ENCODE measurements at regions not wholly inside any gene's neighbourhood (a gene's known extent, or its start where the extent isn't known, plus 50 kb on each side); places are given as distances from the start of the nearest gene placed in this dataset.

- DNase-seq (ENCODE audit: low read depth), result no peak
- TF ChIP-seq CTCF (conservative IDR thresholded peaks at IDR 0.05; ENCODE audit: low read length), result no peak
- no peak overlapping the region for H3K4me3 ChIP-seq (ENCODE audit: low read length)
Observed at GRCh38 chr5:136703706-136704105, 338.4 kb upstream of the TRPC7 start.

- TF ChIP-seq CTCF (conservative IDR thresholded peaks at IDR 0.05; ENCODE audit: low read length), result no peak
- DNase-seq (ENCODE audit: low read depth), result no peak
- H3K4me3 ChIP-seq (ENCODE audit: low read length), result no peak overlapping the region
Observed at GRCh38 chr5:136703036-136703435, 337.7 kb upstream of the TRPC7 start.

GRCh38 chr5:136701191-136701590 lies 335.8 kb upstream of the TRPC7 start:
- no peak for TF ChIP-seq CTCF (conservative IDR thresholded peaks at IDR 0.05; ENCODE audit: low read length)
- H3K4me3 ChIP-seq (ENCODE audit: low read length), result no peak overlapping the region
- no peak for DNase-seq (ENCODE audit: low read depth)

GRCh38 chr5:136699651-136700050 lies 334.3 kb upstream of the TRPC7 start:
- H3K4me3 ChIP-seq (ENCODE audit: low read length), result no peak overlapping the region
- no peak for DNase-seq (ENCODE audit: low read depth)
- no peak for TF ChIP-seq CTCF (conservative IDR thresholded peaks at IDR 0.05; ENCODE audit: low read length)

- DNase-seq (ENCODE audit: low read depth), result no peak
- H3K4me3 ChIP-seq (ENCODE audit: low read length), result no peak overlapping the region
- no peak for TF ChIP-seq CTCF (conservative IDR thresholded peaks at IDR 0.05; ENCODE audit: low read length)
Observed at GRCh38 chr5:136698970-136699369, 333.6 kb upstream of the TRPC7 start.

- DNase-seq (ENCODE audit: low read depth), result no peak
- no peak for TF ChIP-seq CTCF (conservative IDR thresholded peaks at IDR 0.05; ENCODE audit: low read length)
- no peak overlapping the region for H3K4me3 ChIP-seq (ENCODE audit: low read length)
Observed at GRCh38 chr5:136694258-136694657, 328.9 kb upstream of the TRPC7 start.

GRCh38 chr5:136689552-136689951 lies 324.2 kb upstream of the TRPC7 start:
- no peak overlapping the region for H3K4me3 ChIP-seq (ENCODE audit: low read length)
- no peak for TF ChIP-seq CTCF (conservative IDR thresholded peaks at IDR 0.05; ENCODE audit: low read length)
- DNase-seq (ENCODE audit: low read depth), result no peak

Data from AG10803 (cell line).